ENCODE measurements at regions not wholly inside any gene's neighbourhood (a gene's known extent, or its start where the extent isn't known, plus 50 kb on each side); places are given as distances from the start of the nearest gene placed in this dataset.

GRCh38 chr9:7304627-7304995 is 495.0 kb downstream of the DMAC1 start:
- DNase-seq (ENCODE audit: low spot score) = no peak
- H3K27me3 ChIP-seq = no peaks in the 10 kb centered on the region

GRCh38 chr9:7303907-7304626 is 495.5 kb downstream of the DMAC1 start:
- Histone ChIP-seq H3K27me3 (no peaks in the 10 kb centered on the region), H3K4me3 (no peak overlapping the region), H3K9me3 (peaks cover 0 to 10% of the 10 kb centered on the region in 2 donors), H3K27ac (no peak overlapping the region), H3K36me3 (no peaks in the 10 kb centered on the region), H3K4me1 (no peaks in the 10 kb centered on the region)
- DNase-seq (ENCODE audit: low spot score) = no peak
- no peak for TF ChIP-seq CTCF (IDR thresholded peaks at IDR 0.05)

More at GRCh38 chr9:7304627-7304995, 495.0 kb downstream of the DMAC1 start:
- Histone ChIP-seq H3K27ac (no peak overlapping the region), H3K4me3 (no peak overlapping the region), H3K36me3 (no peaks in the 10 kb centered on the region), H3K9me3 (peaks cover 0 to 15% of the 10 kb centered on the region in 2 donors), H3K4me1 (no peaks in the 10 kb centered on the region)
- TF ChIP-seq CTCF (IDR thresholded peaks at IDR 0.05) = no peak

- Histone ChIP-seq H3K27ac (no peak overlapping the region), H3K4me1 (no peaks in the 10 kb centered on the region), H3K27me3 (no peaks in the 10 kb centered on the region), H3K36me3 (no peaks in the 10 kb centered on the region), H3K9me3 (no peaks in the 10 kb centered on the region), H3K4me3 (no peak overlapping the region)
- DNase-seq (ENCODE audit: low spot score) = no peak
- no peak for TF ChIP-seq CTCF (IDR thresholded peaks at IDR 0.05)
Observed at GRCh38 chr9:7300484-7300883, 499.1 kb downstream of the DMAC1 start.

GRCh38 chr9:7298123-7298522 is 501.5 kb downstream of the DMAC1 start:
- no peak for TF ChIP-seq CTCF (IDR thresholded peaks at IDR 0.05)
- Histone ChIP-seq H3K4me1 (no peaks in the 10 kb centered on the region), H3K4me3 (no peak overlapping the region), H3K27me3 (no peaks in the 10 kb centered on the region), H3K9me3 (no peaks in the 10 kb centered on the region), H3K36me3 (no peaks in the 10 kb centered on the region), H3K27ac (no peak overlapping the region)
- no peak for DNase-seq (ENCODE audit: low spot score)

GRCh38 chr9:7297521-7297920 is 502.1 kb downstream of the DMAC1 start:
- Histone ChIP-seq H3K4me3 (no peak overlapping the region), H3K4me1 (no peaks in the 10 kb centered on the region), H3K36me3 (no peaks in the 10 kb centered on the region), H3K9me3 (no peaks in the 10 kb centered on the region), H3K27me3 (no peaks in the 10 kb centered on the region), H3K27ac (no peak overlapping the region)
- no peak for DNase-seq (ENCODE audit: low spot score)
- no peak for TF ChIP-seq CTCF (IDR thresholded peaks at IDR 0.05)

GRCh38 chr9:7293091-7293490 is 506.5 kb downstream of the DMAC1 start:
- H3K36me3 ChIP-seq = no peaks in the 10 kb centered on the region
- no peak for TF ChIP-seq CTCF (IDR thresholded peaks at IDR 0.05)

More at GRCh38 chr9:7293091-7293490, 506.5 kb downstream of the DMAC1 start:
- no peak for DNase-seq (ENCODE audit: low spot score)
- H3K27me3 ChIP-seq = no peaks in the 10 kb centered on the region
- H3K4me3 ChIP-seq = no peak overlapping the region
- H3K4me1 ChIP-seq = no peaks in the 10 kb centered on the region
- H3K27ac ChIP-seq = no peak overlapping the region
- H3K9me3 ChIP-seq = no peaks in the 10 kb centered on the region
